ENCODE measurements at regions not wholly inside any gene's neighbourhood (a gene's known extent, or its start where the extent isn't known, plus 50 kb on each side); places are given as distances from the start of the nearest gene placed in this dataset.

DNA sequence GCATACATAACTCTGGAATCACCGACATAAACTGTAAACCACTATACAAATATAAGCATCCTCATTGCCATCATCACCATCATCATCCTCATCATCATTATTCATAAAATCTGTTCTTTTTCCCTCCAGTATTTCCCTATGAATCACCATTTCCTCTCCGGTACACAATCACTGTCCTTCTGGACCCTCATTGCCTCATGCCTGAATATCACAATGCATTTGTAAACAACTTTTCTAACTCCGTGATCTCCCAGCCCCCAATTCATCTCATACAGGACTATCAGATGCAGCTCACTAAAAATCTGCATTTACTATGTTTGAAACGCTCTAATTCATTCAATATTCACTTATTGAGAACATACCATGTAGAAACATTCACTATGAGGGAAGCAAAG is 339.7 kb downstream of the TBC1D32 start:
- TF ChIP-seq, protein P1, sequence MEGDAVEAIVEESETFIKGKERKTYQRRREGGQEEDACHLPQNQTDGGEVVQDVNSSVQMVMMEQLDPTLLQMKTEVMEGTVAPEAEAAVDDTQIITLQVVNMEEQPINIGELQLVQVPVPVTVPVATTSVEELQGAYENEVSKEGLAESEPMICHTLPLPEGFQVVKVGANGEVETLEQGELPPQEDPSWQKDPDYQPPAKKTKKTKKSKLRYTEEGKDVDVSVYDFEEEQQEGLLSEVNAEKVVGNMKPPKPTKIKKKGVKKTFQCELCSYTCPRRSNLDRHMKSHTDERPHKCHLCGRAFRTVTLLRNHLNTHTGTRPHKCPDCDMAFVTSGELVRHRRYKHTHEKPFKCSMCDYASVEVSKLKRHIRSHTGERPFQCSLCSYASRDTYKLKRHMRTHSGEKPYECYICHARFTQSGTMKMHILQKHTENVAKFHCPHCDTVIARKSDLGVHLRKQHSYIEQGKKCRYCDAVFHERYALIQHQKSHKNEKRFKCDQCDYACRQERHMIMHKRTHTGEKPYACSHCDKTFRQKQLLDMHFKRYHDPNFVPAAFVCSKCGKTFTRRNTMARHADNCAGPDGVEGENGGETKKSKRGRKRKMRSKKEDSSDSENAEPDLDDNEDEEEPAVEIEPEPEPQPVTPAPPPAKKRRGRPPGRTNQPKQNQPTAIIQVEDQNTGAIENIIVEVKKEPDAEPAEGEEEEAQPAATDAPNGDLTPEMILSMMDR (IDR thresholded peaks at IDR 0.05): no peak
- no peak for TF ChIP-seq POLR2A (IDR thresholded peaks at IDR 0.05)

Data from heart left ventricle (tissue), 13 donors.